NCI-H524 (cell line): ENCODE measurements at regions not wholly inside any gene's neighbourhood (a gene's known extent, or its start where the extent isn't known, plus 50 kb on each side); places are given as distances from the start of the nearest gene placed in this dataset.

Experiments
- DNase-seq, 2 experiments: peaks; one replicate each; lab custom pipeline; 2025; lab: John Stamatoyannopoulos, UW

DNA sequence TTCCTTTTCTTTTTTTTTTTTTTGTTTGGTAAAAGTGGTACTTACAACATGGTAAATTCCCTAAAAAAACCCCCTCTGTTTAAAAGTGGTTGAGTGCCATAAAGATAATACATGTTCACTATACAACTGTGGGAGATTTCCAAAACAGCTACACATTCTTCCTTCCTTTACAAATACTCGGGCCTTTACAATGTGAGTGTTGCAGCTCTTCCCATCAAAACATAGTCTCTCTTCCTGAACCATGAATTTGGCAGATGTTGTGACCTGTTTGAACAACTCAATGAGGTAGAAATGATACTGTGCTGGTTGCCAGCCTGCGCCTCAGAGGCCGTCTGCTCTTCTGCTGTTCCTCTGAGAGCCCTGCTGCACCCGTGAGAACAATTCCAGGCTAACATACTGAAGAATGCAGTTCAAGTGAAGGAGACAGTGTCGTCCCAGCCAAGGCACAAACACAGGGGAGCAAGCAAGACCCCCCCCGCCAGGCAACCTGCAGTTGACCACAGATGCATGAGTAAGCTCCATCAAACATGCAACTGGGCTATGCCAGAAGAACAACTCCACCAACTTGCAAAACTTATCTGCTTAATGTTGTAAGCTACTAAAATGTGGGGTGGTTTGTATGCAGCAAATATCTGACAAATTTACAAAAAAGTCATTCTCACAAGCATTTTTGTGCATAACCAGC lies 645.0 kb downstream of the PCDH7 start:
- DNase-seq = no peak

GRCh38 chr4:31366041-31366440 lies 645.9 kb downstream of the PCDH7 start:
- DNase-seq = no peak

GRCh38 chr4:31370866-31371465 lies 650.8 kb downstream of the PCDH7 start:
- peak; percentile 14 to 66 for DNase-seq

DNA sequence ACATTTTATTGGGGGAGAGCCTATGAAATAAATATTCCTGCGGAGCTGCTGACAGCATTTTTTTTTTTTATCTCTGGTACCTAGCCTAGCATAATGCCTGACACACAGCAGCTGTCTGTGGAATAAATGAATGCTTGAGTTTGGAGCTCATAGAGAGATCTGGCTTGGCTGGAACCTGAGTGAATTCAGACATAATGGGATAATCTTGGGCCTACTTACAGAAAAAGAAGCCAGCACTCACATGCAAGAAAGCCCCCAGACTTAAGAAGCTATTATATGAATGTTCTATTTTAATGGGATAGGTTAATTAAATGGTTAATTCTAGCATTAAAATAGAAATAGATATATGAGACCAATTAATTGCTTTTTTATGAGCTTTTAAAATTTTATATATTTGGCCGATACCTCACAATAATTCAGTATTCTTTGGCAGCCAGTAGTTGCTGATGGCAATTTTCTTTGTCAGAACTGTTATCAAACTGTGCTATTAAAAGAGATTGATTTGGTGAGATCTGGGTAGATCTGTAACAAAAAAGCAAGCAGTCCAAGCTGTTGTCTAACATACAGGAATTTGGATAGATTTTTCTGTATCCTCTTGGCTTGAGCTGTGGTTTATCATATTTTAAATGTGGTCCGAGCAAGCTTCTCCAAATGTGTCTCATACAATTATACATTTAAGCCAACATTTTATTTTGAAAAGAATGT lies 654.2 kb downstream of the PCDH7 start:
- DNase-seq = no peak

DNA sequence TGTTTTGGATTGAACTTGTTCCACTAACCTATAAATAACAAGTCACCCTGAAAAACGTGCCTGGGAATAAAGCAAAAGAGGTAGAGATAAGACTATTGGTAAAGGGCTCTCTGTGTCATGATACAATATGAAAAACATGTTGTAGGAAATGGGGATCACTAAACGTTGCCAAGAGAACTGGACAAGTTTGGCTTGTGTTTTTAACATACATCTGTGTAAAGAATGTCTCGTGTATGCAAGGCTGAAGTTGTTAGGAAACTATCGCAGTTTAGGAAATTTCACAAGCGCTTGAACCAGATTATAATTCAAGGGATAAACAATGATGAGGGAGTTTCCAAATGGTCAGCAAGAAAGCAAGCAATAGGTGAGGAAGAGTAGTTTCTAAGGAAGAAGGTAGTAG lies 655.8 kb downstream of the PCDH7 start:
- DNase-seq = no peak

DNA sequence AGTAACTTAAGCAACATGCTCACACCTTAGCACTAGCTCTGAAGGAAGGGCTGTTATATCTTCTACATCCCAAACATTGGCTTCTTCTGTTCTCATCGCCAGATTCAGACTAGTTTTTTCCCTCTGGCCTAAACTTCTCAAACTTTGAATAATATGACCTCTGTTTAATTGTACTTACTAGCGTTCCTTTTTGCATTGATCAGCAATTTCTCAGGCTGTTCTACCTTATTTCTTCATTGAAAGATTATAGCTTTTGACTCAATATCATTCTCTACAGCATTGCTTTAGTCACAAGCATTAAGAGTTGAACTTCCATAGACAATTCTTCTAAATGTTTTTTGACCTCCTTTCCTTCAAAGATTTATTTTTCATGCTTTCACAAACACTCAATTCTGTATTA lies 659.2 kb downstream of the PCDH7 start:
- no peak for DNase-seq

DNA sequence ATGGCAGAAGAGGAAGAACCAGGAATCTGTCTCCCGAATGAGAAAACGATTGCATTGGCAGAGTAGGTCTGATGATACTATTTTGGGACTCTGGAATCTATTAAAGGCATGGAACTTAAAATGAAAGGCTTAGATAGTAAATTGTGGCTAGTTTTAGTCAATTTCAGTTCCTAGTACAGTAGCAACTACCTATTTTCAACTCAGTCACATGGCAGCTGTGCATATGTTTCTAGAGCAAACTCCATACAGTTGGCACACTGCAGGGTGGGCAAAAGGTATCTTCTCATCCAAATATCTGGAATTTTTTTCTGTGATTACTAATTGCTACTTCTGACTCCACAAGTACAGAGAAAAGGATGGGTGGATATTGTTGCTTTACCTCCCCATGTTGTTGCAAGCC lies 663.6 kb downstream of the PCDH7 start:
- DNase-seq = no peak

GRCh38 chr4:31390849-31391248 lies 670.7 kb downstream of the PCDH7 start:
- DNase-seq = no peak

- DNase-seq = no peak
Observed at GRCh38 chr4:31391976-31392375, 671.8 kb downstream of the PCDH7 start.

DNA sequence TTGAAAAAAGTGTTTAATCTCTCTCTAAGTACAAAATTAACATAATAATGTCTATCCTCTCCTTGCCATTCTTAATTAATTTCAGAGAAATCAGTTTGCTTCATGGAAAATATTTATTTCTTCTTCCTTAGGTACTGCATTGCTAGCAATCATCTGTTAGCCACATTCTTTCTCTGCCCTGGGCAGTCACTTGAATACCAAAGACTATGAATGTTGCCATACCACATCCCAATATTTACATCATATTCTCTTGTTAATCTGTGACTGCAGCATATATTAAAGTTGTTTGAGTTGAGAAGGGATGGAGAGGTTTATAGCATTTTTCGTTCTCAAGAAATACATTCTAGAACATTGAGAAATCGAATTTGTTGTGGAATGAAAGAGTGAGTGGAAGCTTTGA lies 672.8 kb downstream of the PCDH7 start:
- no peak for DNase-seq

DNA sequence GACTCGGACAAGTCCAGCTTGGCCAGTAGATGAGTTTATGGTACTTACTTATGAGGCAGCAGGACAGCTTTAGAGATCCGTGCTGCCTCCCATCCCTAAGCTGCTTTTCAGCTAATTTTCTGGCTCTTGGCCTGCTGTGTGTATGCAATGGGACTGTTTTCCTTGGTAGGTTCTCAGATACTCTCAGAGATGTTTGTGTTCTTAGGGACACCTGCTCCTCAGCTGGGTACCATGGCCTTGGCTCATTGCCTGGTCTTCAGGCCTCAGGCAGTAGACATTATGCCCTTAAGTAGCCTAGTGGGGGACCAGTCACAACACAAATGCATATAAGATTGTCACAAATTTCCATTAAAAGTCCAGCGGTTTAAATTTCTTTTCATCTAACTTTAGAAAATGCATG lies 688.0 kb downstream of the PCDH7 start:
- DNase-seq = peak in 1 of 2 experiments; percentile 1

DNA sequence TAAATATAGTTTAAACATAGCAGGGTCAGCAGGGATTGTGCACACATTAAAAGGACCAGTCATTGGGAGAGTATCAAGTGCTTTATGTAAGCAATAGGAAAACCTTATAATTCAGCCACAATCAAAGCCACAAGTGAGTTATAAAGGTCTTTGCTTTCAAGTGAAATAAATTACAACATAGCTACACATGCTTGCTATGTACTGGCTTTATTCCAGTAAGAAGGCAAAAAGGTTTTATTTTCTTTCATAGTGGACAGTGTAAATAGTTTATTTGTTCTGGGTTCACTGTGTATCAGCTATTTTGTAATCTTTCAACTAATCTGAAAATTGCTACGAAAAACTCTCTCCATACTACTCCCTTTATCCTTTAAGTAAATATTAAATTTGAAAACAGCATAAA lies 691.4 kb downstream of the PCDH7 start:
- no peak for DNase-seq

DNA sequence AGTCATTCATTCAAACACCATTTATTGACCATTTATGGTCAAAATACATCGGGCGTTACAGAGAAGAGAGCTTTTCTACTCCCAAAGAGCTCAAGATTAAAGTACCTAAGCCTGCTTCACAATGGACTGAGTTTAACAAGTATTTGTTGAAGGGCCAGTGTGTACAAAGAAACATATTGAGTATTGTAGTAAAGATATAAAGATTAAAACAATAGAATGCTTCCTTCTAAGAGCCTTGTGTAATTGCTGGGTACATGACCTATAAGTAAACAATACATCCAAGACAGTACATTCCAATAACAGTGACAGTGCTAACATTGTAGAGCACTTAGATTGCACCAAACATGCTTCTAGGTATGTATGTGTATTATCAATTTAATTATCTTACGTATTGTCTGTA lies 695.5 kb downstream of the PCDH7 start:
- DNase-seq = no peak

DNA sequence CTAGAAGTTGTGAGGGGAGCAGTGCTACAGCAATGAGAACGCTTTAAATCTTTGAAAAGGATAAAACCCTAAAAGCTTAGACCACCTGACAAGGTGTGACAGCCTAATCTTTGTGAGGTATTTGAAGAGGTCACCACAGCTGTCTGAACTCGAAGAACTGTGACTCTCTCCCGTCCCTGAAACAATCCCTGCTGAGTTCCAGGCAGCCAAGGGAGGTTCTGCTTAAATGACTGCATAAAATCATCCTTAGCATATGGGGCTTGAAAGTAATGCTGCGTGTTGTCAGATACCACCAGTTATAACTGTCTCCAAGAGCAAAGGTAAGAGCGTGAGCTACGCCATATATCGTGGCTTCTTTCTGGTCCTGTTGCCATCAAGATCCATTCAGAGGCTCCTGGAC lies 696.3 kb downstream of the PCDH7 start:
- DNase-seq = peak; percentile 43 to 74

GRCh38 chr4:31417040-31417439 lies 696.9 kb downstream of the PCDH7 start:
- DNase-seq = peak in 1 of 2 experiments; percentile 13

GRCh38 chr4:31422006-31422405 lies 701.8 kb downstream of the PCDH7 start:
- DNase-seq = peak in 1 of 2 experiments; percentile 18

DNA sequence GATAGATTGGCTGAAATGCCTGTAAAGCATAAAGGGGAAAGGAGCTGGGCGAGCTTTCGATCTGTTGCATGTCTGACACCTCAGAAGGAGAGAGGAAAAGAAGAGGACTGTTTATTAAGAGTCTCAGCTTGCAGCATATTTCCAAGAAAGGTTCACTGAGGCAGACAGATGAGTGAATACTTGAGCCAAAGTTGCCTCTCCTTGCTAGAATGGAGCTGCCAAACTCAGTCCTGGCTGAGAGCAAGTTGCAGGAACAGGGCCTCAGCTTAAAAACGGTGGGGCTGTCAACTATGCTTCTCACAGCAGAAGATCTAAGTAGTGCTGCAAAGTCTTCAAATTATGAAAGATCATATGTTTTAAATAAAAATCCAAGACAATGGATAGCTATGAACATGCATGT lies 707.5 kb downstream of the PCDH7 start:
- DNase-seq = no peak

GRCh38 chr4:31442236-31442635 lies 722.1 kb downstream of the PCDH7 start:
- DNase-seq = no peak

DNA sequence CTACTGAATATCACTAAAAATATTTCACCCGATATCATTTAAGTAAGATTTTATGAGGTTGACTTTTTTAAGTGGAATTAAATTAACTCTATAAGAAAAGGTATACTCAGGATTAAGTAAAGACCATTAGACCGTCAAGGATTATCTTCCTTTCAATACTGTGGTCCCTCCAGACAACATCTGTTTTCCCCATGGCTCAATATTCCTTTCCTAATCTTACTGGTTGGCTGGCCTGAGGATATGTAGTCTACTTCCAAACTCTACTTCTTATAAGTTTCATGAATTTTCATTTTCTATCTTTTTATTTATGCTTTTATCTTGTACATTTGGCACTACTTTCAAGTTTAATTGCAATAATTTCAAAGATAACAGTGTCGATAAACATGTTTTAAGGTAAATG lies 725.4 kb downstream of the PCDH7 start:
- DNase-seq = peak; percentile 43 to 73

DNA sequence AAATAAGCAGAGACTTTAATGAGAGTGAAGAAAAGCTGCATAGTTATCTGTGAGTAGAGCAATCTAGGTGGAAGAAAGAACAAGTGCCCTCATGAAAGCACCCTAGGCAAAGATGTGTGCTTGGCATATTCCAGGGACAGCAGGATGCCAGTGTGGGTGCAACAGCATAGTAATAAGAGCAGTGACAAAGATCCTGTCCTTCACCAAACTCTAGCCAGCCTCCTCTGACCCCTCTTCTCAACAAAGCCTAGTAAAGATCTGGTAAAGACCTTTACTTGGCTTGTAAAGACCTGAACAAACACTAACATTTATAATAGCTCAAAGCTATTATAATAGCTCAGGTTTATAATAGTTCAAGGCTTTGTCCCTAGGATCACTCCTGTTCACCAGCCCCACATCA lies 735.4 kb downstream of the PCDH7 start:
- DNase-seq = no peak

DNA sequence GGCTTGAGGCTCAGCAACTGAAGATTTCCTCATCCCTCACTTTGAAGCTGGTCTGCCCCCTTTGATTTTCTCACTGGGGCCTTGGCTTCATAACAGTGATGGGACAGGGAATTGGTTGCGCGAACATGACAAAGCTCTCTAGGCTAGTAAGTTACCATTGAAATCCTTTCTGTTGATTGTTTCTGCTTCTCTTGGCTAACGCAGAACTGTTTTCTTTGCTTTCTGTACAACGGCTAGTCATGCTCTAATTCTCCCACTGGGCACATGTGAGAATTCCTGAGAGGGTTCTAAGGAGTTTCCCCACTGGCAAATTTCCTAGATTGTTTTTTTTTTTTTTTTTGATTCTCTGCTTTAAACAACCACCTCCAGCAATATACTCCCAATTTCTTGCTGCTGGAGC lies 738.6 kb downstream of the PCDH7 start:
- no peak for DNase-seq

DNA sequence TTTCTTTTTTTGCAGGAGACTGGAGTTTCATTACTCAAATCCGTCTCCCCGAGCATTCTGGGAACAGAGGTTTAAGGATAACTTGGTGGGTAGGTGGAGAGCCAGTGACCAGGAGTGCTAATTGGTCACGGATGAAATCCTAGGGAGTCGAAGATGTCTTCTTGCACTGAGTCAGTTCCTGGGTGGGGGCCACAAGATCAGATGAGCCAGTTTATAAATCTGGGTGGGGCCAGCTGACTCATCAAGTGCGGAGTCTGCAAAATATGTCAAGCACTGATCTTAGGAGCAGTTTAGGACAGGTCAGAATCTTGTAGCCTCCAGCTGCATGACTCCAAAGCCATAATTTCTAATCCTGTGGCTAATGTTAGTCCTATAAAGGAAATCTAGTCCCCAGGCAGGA lies 741.3 kb downstream of the PCDH7 start:
- no peak for DNase-seq

DNA sequence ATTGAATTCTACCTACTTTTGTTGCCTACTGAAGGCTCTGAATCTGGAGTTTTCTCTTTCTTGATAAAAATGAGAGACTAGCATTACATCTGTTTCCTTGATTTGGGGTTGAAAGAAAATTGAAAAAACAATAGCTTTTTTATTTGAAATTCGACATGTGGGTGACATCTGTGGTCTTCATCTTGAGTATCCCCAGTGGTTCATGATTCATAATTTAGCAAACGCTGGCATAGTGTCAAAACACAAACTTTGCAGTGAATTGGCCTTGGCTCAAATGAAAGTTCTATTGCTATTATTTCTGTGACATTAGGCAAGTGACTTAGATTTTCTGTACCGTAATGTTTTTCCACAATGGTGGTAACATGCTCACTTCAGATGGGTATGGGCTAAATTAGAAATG lies 747.6 kb downstream of the PCDH7 start:
- no peak for DNase-seq
